ENCODE measurements at regions not wholly inside any gene's neighbourhood (a gene's known extent, or its start where the extent isn't known, plus 50 kb on each side); places are given as distances from the start of the nearest gene placed in this dataset.

DNA sequence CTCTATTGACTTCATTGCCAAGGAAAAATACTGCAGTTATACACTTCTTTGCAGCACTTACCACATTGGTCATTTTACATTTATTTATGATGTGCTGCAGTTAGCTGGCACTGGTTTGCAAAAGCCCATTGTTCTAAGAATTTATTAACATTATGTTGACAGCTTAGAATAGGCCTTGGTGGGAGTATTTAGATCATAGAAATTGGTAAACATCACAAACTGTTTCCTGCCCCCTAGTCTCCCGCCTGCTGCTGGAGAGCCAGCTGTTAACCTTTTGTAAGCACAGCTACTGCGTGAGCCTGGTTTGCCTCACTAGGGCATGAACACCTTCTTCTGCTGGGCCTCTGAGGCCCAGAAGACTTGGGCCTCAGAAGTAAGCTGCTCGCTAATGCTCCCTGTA is 651.4 kb upstream of the GOT2 start:
- TF ChIP-seq, protein P1, sequence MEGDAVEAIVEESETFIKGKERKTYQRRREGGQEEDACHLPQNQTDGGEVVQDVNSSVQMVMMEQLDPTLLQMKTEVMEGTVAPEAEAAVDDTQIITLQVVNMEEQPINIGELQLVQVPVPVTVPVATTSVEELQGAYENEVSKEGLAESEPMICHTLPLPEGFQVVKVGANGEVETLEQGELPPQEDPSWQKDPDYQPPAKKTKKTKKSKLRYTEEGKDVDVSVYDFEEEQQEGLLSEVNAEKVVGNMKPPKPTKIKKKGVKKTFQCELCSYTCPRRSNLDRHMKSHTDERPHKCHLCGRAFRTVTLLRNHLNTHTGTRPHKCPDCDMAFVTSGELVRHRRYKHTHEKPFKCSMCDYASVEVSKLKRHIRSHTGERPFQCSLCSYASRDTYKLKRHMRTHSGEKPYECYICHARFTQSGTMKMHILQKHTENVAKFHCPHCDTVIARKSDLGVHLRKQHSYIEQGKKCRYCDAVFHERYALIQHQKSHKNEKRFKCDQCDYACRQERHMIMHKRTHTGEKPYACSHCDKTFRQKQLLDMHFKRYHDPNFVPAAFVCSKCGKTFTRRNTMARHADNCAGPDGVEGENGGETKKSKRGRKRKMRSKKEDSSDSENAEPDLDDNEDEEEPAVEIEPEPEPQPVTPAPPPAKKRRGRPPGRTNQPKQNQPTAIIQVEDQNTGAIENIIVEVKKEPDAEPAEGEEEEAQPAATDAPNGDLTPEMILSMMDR (IDR thresholded peaks at IDR 0.05 in 8 of 11, conservative IDR thresholded peaks at IDR 0.05 in 3 of 11) = no peak
- TF ChIP-seq POLR2A (IDR thresholded peaks at IDR 0.05) = no peak
